ENCODE measurements at regions not wholly inside any gene's neighbourhood (a gene's known extent, or its start where the extent isn't known, plus 50 kb on each side); places are given as distances from the start of the nearest gene placed in this dataset.

DNA sequence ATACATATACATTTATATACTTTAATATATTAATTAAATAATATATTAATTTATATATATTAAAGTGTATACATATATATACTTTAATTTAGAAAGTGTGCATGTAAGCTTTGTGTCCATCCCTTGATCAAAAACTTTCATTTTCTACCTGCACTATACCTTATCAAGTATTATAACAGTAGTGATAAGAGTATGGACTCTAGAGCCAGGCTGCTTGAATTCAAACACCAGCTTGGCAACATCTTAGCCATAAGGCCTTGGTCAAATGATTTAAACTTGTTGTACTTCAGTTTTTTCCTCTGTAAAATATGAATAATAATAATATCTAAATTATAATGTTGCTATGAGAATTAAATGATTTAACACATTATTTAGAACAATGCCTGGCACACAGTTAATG lies 327.6 kb upstream of the NECTIN3 start:
- TF ChIP-seq, protein P1, sequence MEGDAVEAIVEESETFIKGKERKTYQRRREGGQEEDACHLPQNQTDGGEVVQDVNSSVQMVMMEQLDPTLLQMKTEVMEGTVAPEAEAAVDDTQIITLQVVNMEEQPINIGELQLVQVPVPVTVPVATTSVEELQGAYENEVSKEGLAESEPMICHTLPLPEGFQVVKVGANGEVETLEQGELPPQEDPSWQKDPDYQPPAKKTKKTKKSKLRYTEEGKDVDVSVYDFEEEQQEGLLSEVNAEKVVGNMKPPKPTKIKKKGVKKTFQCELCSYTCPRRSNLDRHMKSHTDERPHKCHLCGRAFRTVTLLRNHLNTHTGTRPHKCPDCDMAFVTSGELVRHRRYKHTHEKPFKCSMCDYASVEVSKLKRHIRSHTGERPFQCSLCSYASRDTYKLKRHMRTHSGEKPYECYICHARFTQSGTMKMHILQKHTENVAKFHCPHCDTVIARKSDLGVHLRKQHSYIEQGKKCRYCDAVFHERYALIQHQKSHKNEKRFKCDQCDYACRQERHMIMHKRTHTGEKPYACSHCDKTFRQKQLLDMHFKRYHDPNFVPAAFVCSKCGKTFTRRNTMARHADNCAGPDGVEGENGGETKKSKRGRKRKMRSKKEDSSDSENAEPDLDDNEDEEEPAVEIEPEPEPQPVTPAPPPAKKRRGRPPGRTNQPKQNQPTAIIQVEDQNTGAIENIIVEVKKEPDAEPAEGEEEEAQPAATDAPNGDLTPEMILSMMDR (IDR thresholded peaks at IDR 0.05; ENCODE audit: poor library complexity) = no peak
- TF ChIP-seq EZH2 (IDR thresholded peaks at IDR 0.05; ENCODE audit: borderline replicate concordance) (no peak), EZH2phosphoT487 (IDR thresholded peaks at IDR 0.05; ENCODE audit: low read depth, severe bottlenecking, unreplicated experiment) (no peak)
